H1 (cell line): ENCODE measurements at regions not wholly inside any gene's neighbourhood (a gene's known extent, or its start where the extent isn't known, plus 50 kb on each side); places are given as distances from the start of the nearest gene placed in this dataset.

ENCODE experiments used
- CTCF ChIA-PET: fragments of 300-600 bp; sonication (Branson Sonifier 250); formaldehyde crosslinking; loops from one replicate; lab custom pipeline; 2021; ENCODE audit not compliant: partially characterized antibody; lab: Charles Lee
- POLR2A ChIA-PET: fragments of 300-600 bp; sonication (Branson Sonifier 250); formaldehyde crosslinking; loops from one replicate; lab custom pipeline; 2021; ENCODE audit warnings: inconsistent platforms; ENCODE audit not compliant: partially characterized antibody; lab: Charles Lee
- DNase-seq, 2 experiments: peaks; one replicate each; pipeline versions ENCODE4 v3.0.0 to v3.0.0-alpha.2; 2010 to 2022; ENCODE audit warnings: low spot score in 2 of 2, low read depth in 1 of 2, mixed read lengths in 1 of 2
- FAIRE-seq: peaks from 2 replicates; lab custom pipeline; 2011; peaks lifted over from hg19 to GRCh38; lab: Jason Lieb, UNC
- H2AFZ ChIP-seq: 2 replicates; pipeline ENCODE4 v1.8.1; 2012; ENCODE audit warnings: low read length, inconsistent platforms
- H2AK5ac ChIP-seq: 2 replicates; pipeline ENCODE4 v1.6.1; 2013; ENCODE audit warnings: low read depth, low read length
- H2BK120ac ChIP-seq: replicated peaks from 2 replicates; pipeline ENCODE3; 2013; ENCODE audit warnings: low read depth, low read length, inconsistent platforms
- H2BK12ac ChIP-seq: 2 replicates; pipeline ENCODE4 v1.6.1; 2013; ENCODE audit warnings: low read depth, low read length
- H2BK15ac ChIP-seq: 2 replicates; pipeline ENCODE4 v1.6.1; 2013; ENCODE audit warnings: low read length
- H2BK20ac ChIP-seq: 2 replicates; pipeline ENCODE4 v1.6.1; 2013; ENCODE audit warnings: low read length
- H2BK5ac ChIP-seq: 2 replicates; pipeline ENCODE4 v1.6.1; 2013; ENCODE audit warnings: low read depth, low read length
- H3K14ac ChIP-seq: 2 replicates; pipeline ENCODE4 v1.6.1; 2013; ENCODE audit warnings: inconsistent platforms; ENCODE audit not compliant: insufficient read length
- H3K18ac ChIP-seq: 2 replicates; pipeline ENCODE4 v1.6.1; 2013; ENCODE audit warnings: low read length; ENCODE audit errors: extremely low read depth
- H3K23ac ChIP-seq: 2 replicates; pipeline ENCODE4 v1.6.1; 2013; ENCODE audit warnings: inconsistent platforms; ENCODE audit not compliant: insufficient read length
- H3K23me2 ChIP-seq: 2 replicates; pipeline ENCODE4 v1.6.1; 2013; ENCODE audit warnings: low read depth, low read length
- H3K27ac ChIP-seq: 2 replicates; pipeline ENCODE4 v1.6.1; 2011; ENCODE audit warnings: low read depth, low read length, inconsistent platforms
- H3K27me3 ChIP-seq, 4 experiments: replicated peaks in 1 of 4; 1 replicate in 1 of 4; 2 replicates in 3 of 4; pipeline versions ENCODE4 v1.6.1 to v1.8.1; 2011 to 2013; ENCODE audit warnings: low read length in 3 of 4, mild to moderate bottlenecking in 3 of 4, inconsistent platforms in 2 of 4, mixed read lengths in 2 of 4, moderate library complexity in 1 of 4; ENCODE audit not compliant: control insufficient read depth in 3 of 4, insufficient read depth in 3 of 4; ENCODE audit errors: extremely low read depth in 1 of 4
- H3K36me3 ChIP-seq, 4 experiments: 2 replicates each; pipeline versions ENCODE4 v1.6.1 to v1.8.1; 2011 to 2013; ENCODE audit warnings: mild to moderate bottlenecking in 4 of 4, low read length in 3 of 4, moderate library complexity in 2 of 4, control low read depth in 1 of 4, inconsistent platforms in 1 of 4; ENCODE audit not compliant: insufficient read depth in 4 of 4, control insufficient read depth in 2 of 4
- H3K4ac ChIP-seq: replicated peaks from 2 replicates; pipeline ENCODE3; 2013; ENCODE audit warnings: low read length, low read depth, mixed read lengths, inconsistent platforms; ENCODE audit not compliant: insufficient read length
- H3K4me1 ChIP-seq, 4 experiments: replicated peaks in 1 of 4; 1 replicate in 1 of 4; 2 replicates in 3 of 4; pipeline versions ENCODE4 v1.6.1 to v1.8.1; 2011 to 2013; ENCODE audit warnings: low read length in 3 of 4, inconsistent platforms in 2 of 4, mixed read lengths in 1 of 4; ENCODE audit not compliant: insufficient read depth in 4 of 4, control insufficient read depth in 3 of 4
- H3K4me2 ChIP-seq, 2 experiments: 2 replicates each; pipeline versions ENCODE4 v1.6.1 to v1.8.1; 2011 to 2013; ENCODE audit warnings: low read depth in 2 of 2, low read length in 2 of 2, control low read depth in 1 of 2, inconsistent platforms in 1 of 2, mild to moderate bottlenecking in 1 of 2; ENCODE audit not compliant: insufficient read depth in 1 of 2
- H3K4me3 ChIP-seq, 4 experiments: fragments of 200-600, 300-600 bp in 1 of 4; sonication (generic), shearing (Covaris generic), sonication (Bioruptor Twin) in 1 of 4; 2 replicates each; pipeline versions ENCODE4 v1.5.1 to v1.8.1; 2011 to 2016; ENCODE audit warnings: low read length in 4 of 4, low read depth in 3 of 4, control low read depth in 2 of 4, inconsistent platforms in 2 of 4, mild to moderate bottlenecking in 2 of 4, mixed read lengths in 1 of 4, moderate library complexity in 1 of 4; ENCODE audit not compliant: insufficient read depth in 2 of 4; ENCODE audit errors: extremely low read depth in 1 of 4
- H3K56ac ChIP-seq: replicated peaks from 2 replicates; pipeline ENCODE3; 2013; ENCODE audit warnings: low read depth, mild to moderate bottlenecking, mixed read lengths, low read length, inconsistent platforms; ENCODE audit not compliant: insufficient read length
- H3K79me1 ChIP-seq: 2 replicates; pipeline ENCODE4 v1.6.1; 2013; ENCODE audit warnings: low read depth, low read length, control low read depth
- H3K79me2 ChIP-seq, 2 experiments: 2 replicates each; pipeline versions ENCODE4 v1.6.1 to v1.8.1; 2012 to 2013; ENCODE audit warnings: low read length in 2 of 2, mild to moderate bottlenecking in 2 of 2, inconsistent platforms in 1 of 2; ENCODE audit not compliant: insufficient read depth in 2 of 2, control insufficient read depth in 1 of 2
- H3K9ac ChIP-seq, 4 experiments: replicated peaks in 1 of 4; 1 replicate in 1 of 4; 2 replicates in 3 of 4; pipeline versions ENCODE4 v1.6.1 to v1.8.1; 2011 to 2013; ENCODE audit warnings: low read depth in 3 of 4, low read length in 3 of 4, control low read depth in 2 of 4, mild to moderate bottlenecking in 2 of 4, moderate library complexity in 2 of 4, inconsistent platforms in 1 of 4; ENCODE audit errors: extremely low read depth in 1 of 4
- H3K9me3 ChIP-seq, 2 experiments: 2 replicates each; pipeline versions ENCODE4 v1.6.1 to v1.8.1; 2012 to 2013; ENCODE audit warnings: mild to moderate bottlenecking in 2 of 2, moderate library complexity in 2 of 2, control low read depth in 1 of 2, inconsistent platforms in 1 of 2, low read depth in 1 of 2, low read length in 1 of 2, mixed read lengths in 1 of 2; ENCODE audit not compliant: insufficient read depth in 2 of 2
- H4K20me1 ChIP-seq, 2 experiments: replicated peaks in 1 of 2; 2 replicates each; pipeline versions ENCODE3 to v1.8.1; 2011 to 2013; ENCODE audit warnings: inconsistent platforms in 2 of 2, low read length in 2 of 2, mild to moderate bottlenecking in 1 of 2; ENCODE audit not compliant: insufficient read depth in 2 of 2, control insufficient read depth in 1 of 2
- H4K5ac ChIP-seq: 2 replicates; pipeline ENCODE4 v1.6.1; 2013; ENCODE audit warnings: low read length, low read depth, mixed read lengths, inconsistent platforms; ENCODE audit not compliant: insufficient read length
- H4K8ac ChIP-seq: 2 replicates; pipeline ENCODE4 v1.8.0; 2013; ENCODE audit warnings: mild to moderate bottlenecking, moderate library complexity, low read length, inconsistent platforms; ENCODE audit not compliant: insufficient read depth; ENCODE audit errors: extremely low read depth
- H4K91ac ChIP-seq: replicated peaks from 2 replicates; pipeline ENCODE3; 2013; ENCODE audit warnings: low read length, mixed read lengths, inconsistent platforms; ENCODE audit not compliant: insufficient read length
- ASH2L ChIP-seq: fragments of 200-600, 300-600 bp; sonication (generic); IDR thresholded peaks from one replicate; pipeline ENCODE4 v1.7.1; 2017; ENCODE audit warnings: low read length
- BRCA1 ChIP-seq: IDR thresholded peaks from 2 replicates; pipeline ENCODE4 v1.6.1; 2012; ENCODE audit warnings: low read depth, low read length, improper control_type of control experiment
- CREB1 ChIP-seq: IDR thresholded peaks from 2 replicates; pipeline ENCODE4 v1.6.1; 2012; ENCODE audit warnings: inconsistent platforms
- HDAC2 ChIP-seq, 2 experiments: fragments of 300-600 bp in 1 of 2; sonication (generic) in 1 of 2; IDR thresholded peaks; 2 replicates each; pipeline ENCODE4 v1.6.1; 2011 to 2012; ENCODE audit warnings: low read depth in 2 of 2, low read length in 2 of 2, mild to moderate bottlenecking in 2 of 2, moderate library complexity in 2 of 2, borderline replicate concordance in 1 of 2, inconsistent platforms in 1 of 2
- KDM5A ChIP-seq: fragments of 200-600 bp; IDR thresholded peaks from 2 replicates; pipeline ENCODE4 v1.7.1; 2012; ENCODE audit warnings: mild to moderate bottlenecking, low read length, inconsistent platforms, mixed read lengths
- POU5F1 ChIP-seq: IDR thresholded peaks from 2 replicates; pipeline ENCODE4 v1.6.1; 2011; ENCODE audit warnings: low read depth, mild to moderate bottlenecking, low read length, moderate library complexity
- SP4 ChIP-seq: IDR thresholded peaks from 2 replicates; pipeline ENCODE4 v1.6.1; 2012; ENCODE audit warnings: low read length, inconsistent platforms
- TAF1 ChIP-seq: IDR thresholded peaks from 2 replicates; pipeline ENCODE4 v1.6.1; 2011; ENCODE audit warnings: mild to moderate bottlenecking, low read depth, low read length
- TAF7 ChIP-seq: optimal IDR thresholded peaks from 2 replicates; pipeline ENCODE3; 2011; ENCODE audit warnings: low read depth, mild to moderate bottlenecking, inconsistent platforms, low read length, moderate library complexity, borderline replicate concordance
- YY1 ChIP-seq: IDR thresholded peaks from 2 replicates; pipeline ENCODE4 v1.6.1; 2011; ENCODE audit warnings: low read depth, mild to moderate bottlenecking, low read length
- WGBS, 2 experiments: shearing (Covaris generic) in 1 of 2; methylation state at CpG; one replicate each; pipeline versions ENCODE4 v1.1.6 to v1.1.7; 2013 to 2015; ENCODE audit warnings: low lambda C conversion rate in 2 of 2, mixed read lengths in 2 of 2, inconsistent platforms in 1 of 2, low coverage in 1 of 2, missing lambda C conversion rate in 1 of 2; ENCODE audit not compliant: insufficient replicate concordance in 2 of 2, insufficient coverage in 1 of 2, insufficient read length in 1 of 2; ENCODE audit errors: extremely low coverage in 1 of 2, missing lambda C conversion rate in 1 of 2; 5-methylcytosine and 5-hydroxymethylcytosine counted together

- Histone ChIP-seq H3K4me3 (no peak overlapping the region), H4K91ac (no peak overlapping the region), H3K79me1 (no peaks in the 10 kb centered on the region), H3K9me3 (no peaks in the 10 kb centered on the region), H4K8ac (no peak overlapping the region), H2BK12ac (no peak overlapping the region), H3K9ac (no peak overlapping the region), H3K4me2 (no peak overlapping the region), H3K23ac (no peak overlapping the region), H3K4ac (no peak overlapping the region), H2BK120ac (no peak overlapping the region), H2BK20ac (no peak overlapping the region), H2AFZ (no peak overlapping the region), H3K27me3 (no peaks in the 10 kb centered on the region), H3K27ac (no peak overlapping the region), H3K56ac (no peak overlapping the region), H3K14ac (no peak overlapping the region), H3K18ac (no peak overlapping the region), H4K20me1 (no peaks in the 10 kb centered on the region), H3K23me2 (no peaks in the 10 kb centered on the region), H4K5ac (no peak overlapping the region), H2BK5ac (no peak overlapping the region), H2BK15ac (no peak overlapping the region), H3K4me1 (peaks cover 0 to 4% (median 2%) of the 10 kb centered on the region in 4 experiments; a peak in 2 of 7 replicates), H2AK5ac (no peak overlapping the region), H3K36me3 (no peaks in the 10 kb centered on the region; a peak in 1 of 8 replicates), H3K79me2 (no peaks in the 10 kb centered on the region)
- FAIRE-seq (no peak), DNase-seq (no peak)
- WGBS, 2 experiments = 76% methylated on average over 2 of the region's 2 CpGs; no CpG with 5 or more reads in 1 of the 2 experiments
- ChIA-PET CTCF (no interaction called here), POLR2A (no interaction called here)
- no peak for TF ChIP-seq HDAC2 (IDR thresholded peaks at IDR 0.05; ENCODE audit: borderline replicate concordance in 1 of 2, low read depth in 2 of 2, low read length in 2 of 2)
- no peak for TF ChIP-seq TAF1
- no peak for TF ChIP-seq BRCA1
- no peak for TF ChIP-seq TAF7
- TF ChIP-seq SP4 = no peak
- no peak for TF ChIP-seq CREB1
- no peak for TF ChIP-seq KDM5A
- TF ChIP-seq POU5F1 = no peak
- no peak for TF ChIP-seq YY1
- TF ChIP-seq ASH2L = no peak
Observed at GRCh38 chr2:51107841-51108240, 75.9 kb upstream of the NRXN1 start.
